Naive thymus-derived CD8-positive, alpha-beta T cell (primary cell): ENCODE measurements at regions not wholly inside any gene's neighbourhood (a gene's known extent, or its start where the extent isn't known, plus 50 kb on each side); places are given as distances from the start of the nearest gene placed in this dataset.

ENCODE experiments used
- ATAC-seq, 2 donors: fragments of 150-1000 bp; cut with Tn5 transposase in 1 of 2; sonication (Bioruptor Pico), chemical (Tn5 transposase) in 1 of 2; 1 replicate in 1 of 2; 2 replicates in 1 of 2; pipeline ENCODE4 v1.10.0; 2021; ENCODE audit warnings: mild to moderate bottlenecking in 2 of 2, moderate library complexity in 2 of 2
- POLR2A ChIA-PET: fragments of 350-600 bp; sonication (Branson Sonifier 250); formaldehyde crosslinking; loops from one replicate; lab custom pipeline; 2021; ENCODE audit warnings: antibody characterized with exemption; lab: Charles Lee
- DNase-seq, 10 donors: peaks; one replicate each; pipeline versions ENCODE4 v3.0.0 to v3.0.0-alpha.2; 2020 to 2022
- H3K27ac Mint-ChIP-seq, 10 donors: one replicate each; pipeline ENCODE4 v1.8.0; 2020 to 2022; ENCODE audit warnings: mild to moderate bottlenecking in 10 of 10, mixed read lengths in 10 of 10, moderate library complexity in 4 of 10, inconsistent platforms in 1 of 10
- H3K27me3 Mint-ChIP-seq, 5 donors: one replicate each; pipeline ENCODE4 v1.8.0; 2021 to 2022; ENCODE audit warnings: mixed read lengths in 5 of 5
- H3K36me3 Mint-ChIP-seq, 3 donors: one replicate each; pipeline ENCODE4 v1.8.0; 2020 to 2022; ENCODE audit warnings: mixed read lengths in 3 of 3, mild to moderate bottlenecking in 2 of 3, inconsistent platforms in 1 of 3
- H3K4me1 Mint-ChIP-seq, 4 donors: one replicate each; pipeline ENCODE4 v1.8.0; 2021 to 2022; ENCODE audit warnings: mixed read lengths in 4 of 4
- H3K4me3 Mint-ChIP-seq, 10 donors: one replicate each; pipeline ENCODE4 v1.8.0; 2020 to 2022; ENCODE audit warnings: mild to moderate bottlenecking in 10 of 10, mixed read lengths in 10 of 10, moderate library complexity in 6 of 10, inconsistent platforms in 1 of 10
- H3K9me3 Mint-ChIP-seq, 9 donors: one replicate each; pipeline ENCODE4 v1.8.0; 2020 to 2022; ENCODE audit warnings: mixed read lengths in 9 of 9, mild to moderate bottlenecking in 3 of 9, inconsistent platforms in 1 of 9, moderate library complexity in 1 of 9

DNA sequence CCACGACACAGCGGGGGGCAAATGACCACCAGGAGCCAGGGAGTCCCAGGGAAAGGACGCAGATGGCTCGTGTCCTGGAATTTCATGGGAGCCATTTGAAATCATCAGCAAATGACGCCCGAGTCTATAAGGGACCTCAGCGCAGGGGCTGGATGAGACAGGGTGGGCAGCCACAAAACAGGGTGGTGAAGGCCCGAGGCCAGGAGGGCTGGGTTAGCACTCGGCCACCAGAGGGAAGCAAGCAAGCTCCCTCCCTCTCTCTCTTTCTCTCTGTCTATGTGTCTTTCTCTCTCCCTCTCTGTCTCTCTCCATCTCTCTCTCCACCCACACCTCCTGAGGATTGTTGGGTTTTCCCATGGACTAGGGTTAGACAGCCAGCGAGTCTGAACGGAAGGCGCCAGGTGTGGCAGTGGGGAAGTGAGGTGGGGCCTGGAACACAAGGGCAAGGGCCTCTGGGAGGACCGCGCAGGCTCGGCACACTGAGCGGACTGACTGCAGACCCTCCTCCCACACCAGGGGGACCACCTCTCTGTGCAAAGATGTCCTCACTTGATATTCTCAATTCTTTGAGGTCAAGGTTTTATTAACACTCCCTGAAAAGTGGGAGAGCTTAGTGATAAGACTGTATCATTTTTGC is 73.8 kb upstream of the TMPRSS2 start:
- POLR2A ChIA-PET: no interaction called here
- H3K4me1 Mint-ChIP-seq: no peaks in the 10 kb centered on the region

DNA sequence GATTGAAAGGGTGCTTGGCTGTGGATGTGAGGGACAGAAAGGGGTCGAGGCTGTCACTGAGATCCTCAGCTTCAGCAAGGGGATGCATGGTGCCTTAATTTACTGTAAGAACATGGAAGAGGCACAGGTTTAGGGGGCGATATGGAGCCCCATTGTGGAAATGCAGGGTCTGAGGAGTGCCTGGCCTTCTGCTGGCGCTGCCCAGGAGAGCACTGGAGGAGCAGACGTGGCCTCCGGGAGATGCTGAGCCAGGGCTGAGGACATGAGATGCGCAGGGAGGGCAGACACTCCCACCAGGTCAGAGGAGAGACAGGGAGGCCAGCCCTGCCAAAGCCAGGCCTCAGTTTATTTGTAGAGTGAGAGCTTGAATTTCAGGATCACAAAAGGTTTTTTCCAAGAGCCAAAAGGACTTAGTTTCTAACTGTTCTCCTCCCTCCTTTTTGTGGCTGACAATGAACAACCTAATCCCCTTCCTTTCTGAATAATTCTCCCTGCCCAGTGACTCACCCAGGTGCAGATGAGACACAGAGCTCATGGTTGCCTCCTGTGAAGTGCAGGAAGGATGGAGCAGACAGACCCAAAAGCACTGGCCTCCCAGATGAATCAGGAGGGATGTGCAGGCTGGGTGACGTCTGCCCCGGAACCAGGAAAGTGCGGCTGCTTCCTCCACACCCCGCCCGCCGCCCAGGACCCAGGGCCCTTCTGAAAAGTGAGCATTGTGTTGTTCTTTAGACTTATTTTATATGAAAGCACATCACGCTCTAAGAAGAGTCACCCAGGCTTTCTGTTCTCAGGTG is 73.0 kb upstream of the TMPRSS2 start:
- Mint-ChIP-seq H3K27me3 (peaks cover 3 to 13% (median 13%) of the 10 kb centered on the region in 5 donors), H3K4me1 (no peaks in the 10 kb centered on the region), H3K27ac (no peak overlapping the region), H3K4me3 (no peak overlapping the region), H3K36me3 (peaks cover 0 to 21% (median 0%) of the 10 kb centered on the region in 3 donors), H3K9me3 (peaks cover 4 to 40% (median 22%) of the 10 kb centered on the region in 9 donors)
- ATAC-seq (no peak), DNase-seq (no peak)
- POLR2A ChIA-PET: no interaction called here

More for the DNA sequence above, 73.8 kb upstream of the TMPRSS2 start:
- no peak overlapping the region for H3K27ac Mint-ChIP-seq
- no peak overlapping the region for H3K4me3 Mint-ChIP-seq
- H3K9me3 Mint-ChIP-seq: peaks cover 2 to 33% (median 18%) of the 10 kb centered on the region in 9 donors
- peaks cover 0 to 20% (median 0%) of the 10 kb centered on the region in 3 donors for H3K36me3 Mint-ChIP-seq
- ATAC-seq (no peak), DNase-seq (no peak)
- peaks cover 3 to 13% (median 13%) of the 10 kb centered on the region in 5 donors for H3K27me3 Mint-ChIP-seq

DNA sequence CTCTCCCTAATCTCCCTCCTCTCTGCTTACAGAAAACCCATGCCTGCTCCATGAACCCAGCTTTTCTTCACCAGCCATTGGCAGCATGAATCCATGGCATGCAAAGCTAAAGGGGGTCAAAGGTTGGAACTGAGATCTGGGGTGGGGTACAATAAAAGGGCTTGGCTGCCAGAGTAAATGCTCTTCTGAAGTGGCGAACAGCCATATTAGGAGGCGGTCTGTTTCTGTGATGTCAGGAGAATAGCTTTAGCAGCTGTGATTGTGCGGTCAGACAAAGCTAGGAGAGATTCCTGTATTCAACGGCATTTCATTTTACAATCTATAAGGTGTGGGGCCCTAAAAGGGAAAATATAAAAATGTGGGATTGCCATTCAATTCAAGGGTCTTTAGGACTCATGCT is 71.7 kb upstream of the TMPRSS2 start:
- no peak for ATAC-seq
- POLR2A ChIA-PET: no interaction called here
- H3K27ac Mint-ChIP-seq: no peak overlapping the region
- no peak overlapping the region for H3K4me3 Mint-ChIP-seq
- H3K9me3 Mint-ChIP-seq: peaks cover 6 to 45% (median 26%) of the 10 kb centered on the region in 9 donors
- H3K27me3 Mint-ChIP-seq: peaks cover 5 to 16% (median 13%) of the 10 kb centered on the region in 5 donors
- no peak for DNase-seq
- H3K36me3 Mint-ChIP-seq: peaks cover 0 to 22% (median 1%) of the 10 kb centered on the region in 3 donors
- no peaks in the 10 kb centered on the region for H3K4me1 Mint-ChIP-seq

DNA sequence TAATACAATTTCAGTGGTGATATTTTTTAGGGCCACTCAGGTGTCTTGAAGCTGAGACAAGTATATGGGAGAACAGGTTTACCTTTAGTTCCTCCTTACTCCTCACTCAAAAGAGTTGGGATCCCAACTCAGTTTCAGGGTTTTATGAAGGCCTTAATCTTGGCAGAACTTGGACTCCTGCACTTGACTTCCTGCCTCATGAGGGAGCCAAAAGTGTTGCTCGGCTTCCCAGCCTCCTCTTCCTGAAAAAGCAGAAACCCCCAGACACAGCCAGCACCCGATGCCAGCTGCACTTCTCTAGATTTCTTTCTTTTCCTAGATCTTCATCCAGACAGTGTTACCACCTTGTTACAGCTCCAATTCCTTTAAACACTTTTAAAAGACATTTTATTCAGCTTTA is 70.8 kb upstream of the TMPRSS2 start:
- no peak overlapping the region for H3K27ac Mint-ChIP-seq
- no peaks in the 10 kb centered on the region for H3K4me1 Mint-ChIP-seq
- H3K4me3 Mint-ChIP-seq: no peak overlapping the region
- peaks cover 10 to 54% (median 29%) of the 10 kb centered on the region in 9 donors for H3K9me3 Mint-ChIP-seq
- H3K36me3 Mint-ChIP-seq: peaks cover 0 to 27% (median 3%) of the 10 kb centered on the region in 3 donors
- H3K27me3 Mint-ChIP-seq: peaks cover 5 to 18% (median 13%) of the 10 kb centered on the region in 5 donors
- DNase-seq: no peak
- no peak for ATAC-seq
- POLR2A ChIA-PET: no interaction called here

DNA sequence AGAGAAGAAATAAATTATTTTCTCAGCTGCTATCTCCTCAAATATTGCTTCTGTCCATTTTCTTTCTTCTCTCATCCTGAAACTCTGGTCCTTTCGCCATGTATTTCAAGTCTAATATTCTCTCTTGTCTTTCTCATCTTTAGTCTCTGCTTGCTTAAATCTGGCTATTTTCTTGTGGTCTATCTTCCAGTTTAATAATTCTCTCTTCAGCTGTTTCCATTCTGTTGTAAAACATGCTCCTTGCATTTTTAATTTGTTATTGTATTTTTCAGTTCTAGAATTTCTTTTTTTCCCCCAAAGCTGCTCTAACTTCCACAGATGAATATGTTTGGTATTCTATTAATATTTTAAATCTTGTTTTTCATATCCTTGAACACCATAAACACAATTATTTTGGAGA is 70.1 kb upstream of the TMPRSS2 start:
- Mint-ChIP-seq H3K9me3 (peaks cover 11 to 61% (median 31%) of the 10 kb centered on the region in 9 donors), H3K27me3 (peaks cover 7 to 18% (median 13%) of the 10 kb centered on the region in 5 donors), H3K4me3 (no peak overlapping the region), H3K27ac (no peak overlapping the region), H3K4me1 (no peaks in the 10 kb centered on the region), H3K36me3 (peaks cover 0 to 27% (median 3%) of the 10 kb centered on the region in 3 donors)
- DNase-seq (no peak), ATAC-seq (no peak)
- POLR2A ChIA-PET: no interaction called here

DNA sequence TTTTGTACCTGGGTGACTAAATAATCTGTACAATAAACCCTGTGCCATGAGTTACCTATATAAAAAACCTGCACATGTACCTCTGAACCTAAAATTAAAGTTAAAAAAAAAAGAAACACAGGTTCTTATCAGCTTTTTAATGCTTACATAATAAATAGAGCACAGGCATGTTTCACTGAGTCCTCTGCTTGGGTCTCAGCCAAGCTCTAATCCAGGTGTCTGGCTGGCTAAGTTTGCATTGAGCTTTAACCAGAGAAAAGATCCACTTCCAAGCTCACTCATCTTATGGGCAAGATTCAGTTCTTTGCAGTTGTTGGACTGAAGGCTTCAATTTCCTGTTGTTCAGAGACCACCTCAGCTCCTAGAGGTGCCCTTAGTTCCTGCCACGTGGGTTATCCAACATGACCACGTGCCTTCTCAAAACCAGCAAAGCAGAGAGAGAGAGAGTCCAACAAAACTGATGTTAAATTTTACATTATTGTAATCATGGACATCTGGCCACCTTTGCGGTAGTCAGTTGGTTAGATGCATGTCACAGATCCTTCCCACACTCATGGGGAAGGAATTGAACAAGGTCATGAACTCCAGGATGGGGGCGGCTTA is 68.2 kb upstream of the TMPRSS2 start:
- no peak for ATAC-seq
- peaks cover 0 to 32% (median 3%) of the 10 kb centered on the region in 3 donors for H3K36me3 Mint-ChIP-seq
- H3K27ac Mint-ChIP-seq: no peak overlapping the region
- H3K4me1 Mint-ChIP-seq: no peaks in the 10 kb centered on the region
- peak overlapping the region in 1 of 10 donors; percentile 20 for H3K4me3 Mint-ChIP-seq
- POLR2A ChIA-PET: no interaction called here
- no peak for DNase-seq
- H3K9me3 Mint-ChIP-seq: peaks cover 11 to 79% (median 38%) of the 10 kb centered on the region in 9 donors
- peaks cover 5 to 18% (median 13%) of the 10 kb centered on the region in 5 donors for H3K27me3 Mint-ChIP-seq

DNA sequence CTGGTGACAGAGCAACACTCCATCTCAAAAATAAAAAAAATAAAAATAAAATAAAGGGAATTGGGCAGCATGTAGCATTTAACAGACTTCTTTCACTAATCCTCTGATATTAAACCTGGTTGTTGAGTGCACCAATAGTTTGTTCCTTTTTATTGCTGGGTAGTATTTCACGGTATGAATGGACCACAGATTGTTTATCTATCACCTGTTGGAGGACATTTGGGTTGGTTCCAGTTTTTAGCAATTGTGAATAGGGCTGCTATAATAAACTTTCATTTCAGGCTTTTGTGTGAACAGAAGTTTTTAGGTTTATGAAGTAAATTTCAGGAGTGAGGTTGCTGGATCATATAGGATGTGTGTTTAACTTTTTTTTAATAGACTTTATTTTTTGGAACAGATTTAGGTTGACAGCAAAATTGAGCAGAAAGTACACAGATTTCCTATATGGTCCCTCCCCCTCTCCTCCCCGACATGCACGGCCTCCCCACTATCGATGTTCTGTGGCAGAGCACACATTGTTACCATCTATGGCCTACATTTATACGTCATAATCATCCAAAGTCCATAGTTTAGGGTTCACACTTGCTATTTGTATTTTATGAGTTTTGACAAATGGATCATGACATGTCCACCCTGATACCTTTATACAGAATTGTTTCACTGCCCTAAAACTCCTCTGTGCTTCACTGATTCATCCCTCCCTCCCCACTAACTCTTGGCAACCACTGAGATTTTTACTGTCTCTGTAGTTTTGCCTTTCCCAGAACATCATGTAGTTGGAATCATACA is 66.1 kb upstream of the TMPRSS2 start:
- Mint-ChIP-seq H3K4me3 (no peak overlapping the region), H3K36me3 (peaks cover 0 to 32% (median 3%) of the 10 kb centered on the region in 3 donors), H3K27ac (no peak overlapping the region), H3K9me3 (peaks cover 11 to 75% (median 37%) of the 10 kb centered on the region in 9 donors), H3K4me1 (no peaks in the 10 kb centered on the region), H3K27me3 (peaks cover 0 to 10% (median 4%) of the 10 kb centered on the region in 5 donors)
- POLR2A ChIA-PET: no interaction called here
- no peak for DNase-seq
- no peak for ATAC-seq

DNA sequence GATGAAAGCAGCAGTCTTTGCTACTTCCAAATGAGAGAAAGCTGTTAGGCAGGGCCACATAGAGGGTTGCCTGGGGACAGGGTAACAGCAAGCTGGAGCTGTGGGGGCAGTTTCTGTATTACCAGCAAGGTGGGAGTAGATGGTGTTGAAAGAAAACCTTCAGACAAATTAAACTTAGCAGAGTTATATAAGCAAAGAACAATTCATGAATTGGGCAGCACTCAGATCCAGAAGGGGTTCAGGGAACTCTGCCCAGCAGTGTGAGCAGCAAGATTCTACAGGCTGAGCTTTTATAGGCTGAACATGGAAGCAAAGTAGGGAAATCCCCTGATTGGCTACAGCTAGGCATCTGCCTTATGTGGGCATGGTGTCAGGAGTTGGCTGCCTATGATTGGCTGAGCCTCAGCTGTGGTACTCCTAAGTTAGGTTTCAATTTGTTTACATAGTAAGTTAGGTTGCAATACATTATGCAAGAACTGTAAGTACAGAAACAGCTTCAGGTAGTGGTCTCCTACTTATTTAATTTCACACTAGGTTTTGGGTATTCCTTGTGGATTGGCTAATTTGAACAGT is 64.1 kb upstream of the TMPRSS2 start:
- POLR2A ChIA-PET: no interaction called here
- DNase-seq (no peak), ATAC-seq (no peak)
- H3K27ac Mint-ChIP-seq: no peak overlapping the region
- H3K4me3 Mint-ChIP-seq: no peak overlapping the region
- peaks cover 0 to 21% (median 3%) of the 10 kb centered on the region in 3 donors for H3K36me3 Mint-ChIP-seq
- H3K9me3 Mint-ChIP-seq: peaks cover 9 to 54% (median 23%) of the 10 kb centered on the region in 9 donors
- H3K27me3 Mint-ChIP-seq: peaks cover 4 to 22% (median 12%) of the 10 kb centered on the region in 5 donors
- H3K4me1 Mint-ChIP-seq: no peaks in the 10 kb centered on the region

DNA sequence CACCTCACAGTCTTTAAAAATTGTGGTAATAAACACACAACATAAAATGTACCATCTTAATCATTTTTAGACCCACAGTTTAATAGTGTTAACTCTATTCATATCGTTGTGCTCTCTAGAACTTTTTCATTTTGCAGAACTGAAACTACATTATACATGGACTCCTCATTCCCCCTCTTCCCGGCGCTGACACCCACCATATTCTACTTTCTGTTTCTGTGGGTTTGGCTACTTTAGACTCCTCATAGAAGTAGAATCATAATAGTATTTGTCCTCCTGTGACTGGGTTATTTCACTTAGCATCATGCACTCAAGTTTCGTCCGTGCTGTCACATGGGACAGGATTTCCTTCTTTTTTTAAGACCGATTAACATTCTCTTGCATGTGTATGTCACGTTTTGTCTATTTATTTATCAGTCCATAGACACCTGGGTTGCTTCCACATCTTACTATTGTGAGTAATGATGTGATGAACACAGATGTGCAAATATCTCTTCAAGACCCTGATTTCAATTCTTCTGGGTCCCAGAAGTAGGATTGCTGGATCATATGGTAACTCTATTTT is 62.9 kb upstream of the TMPRSS2 start:
- no peaks in the 10 kb centered on the region for H3K4me1 Mint-ChIP-seq
- H3K36me3 Mint-ChIP-seq: peaks cover 0 to 16% (median 3%) of the 10 kb centered on the region in 3 donors
- peaks cover 6 to 44% (median 15%) of the 10 kb centered on the region in 9 donors for H3K9me3 Mint-ChIP-seq
- H3K27me3 Mint-ChIP-seq: peaks cover 7 to 31% (median 16%) of the 10 kb centered on the region in 5 donors
- no peak overlapping the region for H3K4me3 Mint-ChIP-seq
- no peak overlapping the region for H3K27ac Mint-ChIP-seq
- DNase-seq: no peak
- ATAC-seq: no peak
- POLR2A ChIA-PET: no interaction called here

DNA sequence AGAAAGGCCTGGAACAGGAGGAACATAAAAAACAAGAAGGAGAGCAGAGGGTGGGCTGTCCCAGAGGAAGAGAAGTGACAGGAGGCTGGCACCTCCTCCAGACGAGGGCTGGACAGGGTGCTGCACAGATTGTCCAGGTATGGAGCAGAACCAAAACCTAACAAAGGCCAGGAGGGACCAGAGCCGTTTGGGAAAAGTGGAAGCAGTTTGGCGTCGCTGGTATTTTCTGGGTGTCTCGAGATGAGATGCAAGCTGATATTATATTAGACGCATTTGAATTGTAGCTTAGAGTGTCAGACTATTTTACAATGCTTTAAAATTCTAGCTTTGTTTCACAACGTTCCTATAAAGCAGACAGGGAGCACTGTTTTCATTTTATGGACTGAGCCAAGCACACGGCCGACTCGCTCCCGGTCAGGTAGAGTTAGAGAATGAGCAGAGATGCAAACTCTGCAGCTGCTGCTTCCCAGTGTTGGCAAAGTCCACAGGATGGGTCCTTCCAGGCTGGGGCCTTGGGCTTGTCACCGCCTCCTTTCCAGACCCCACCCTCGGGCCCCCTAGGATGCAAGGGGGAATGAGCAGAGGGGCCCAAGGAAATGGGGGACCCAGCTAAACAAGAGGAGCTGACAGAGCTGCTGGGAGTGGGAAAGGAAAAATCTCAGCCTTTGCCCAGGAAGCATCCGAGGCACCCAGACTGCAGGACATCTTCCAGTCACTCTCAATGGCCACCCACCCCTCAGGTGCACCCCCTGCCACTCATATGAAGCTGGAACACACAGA is 60.8 kb upstream of the TMPRSS2 start:
- H3K36me3 Mint-ChIP-seq: peaks cover 0 to 10% (median 0%) of the 10 kb centered on the region in 3 donors
- peaks cover 3 to 7% (median 5%) of the 10 kb centered on the region in 4 donors for H3K4me1 Mint-ChIP-seq
- H3K9me3 Mint-ChIP-seq: peaks cover 0 to 31% (median 9%) of the 10 kb centered on the region in 9 donors
- POLR2A ChIA-PET: no interaction called here
- DNase-seq (no peak), ATAC-seq (no peak)
- no peak overlapping the region for H3K4me3 Mint-ChIP-seq
- H3K27ac Mint-ChIP-seq: no peak overlapping the region
- H3K27me3 Mint-ChIP-seq: peaks cover 3 to 31% (median 17%) of the 10 kb centered on the region in 5 donors

DNA sequence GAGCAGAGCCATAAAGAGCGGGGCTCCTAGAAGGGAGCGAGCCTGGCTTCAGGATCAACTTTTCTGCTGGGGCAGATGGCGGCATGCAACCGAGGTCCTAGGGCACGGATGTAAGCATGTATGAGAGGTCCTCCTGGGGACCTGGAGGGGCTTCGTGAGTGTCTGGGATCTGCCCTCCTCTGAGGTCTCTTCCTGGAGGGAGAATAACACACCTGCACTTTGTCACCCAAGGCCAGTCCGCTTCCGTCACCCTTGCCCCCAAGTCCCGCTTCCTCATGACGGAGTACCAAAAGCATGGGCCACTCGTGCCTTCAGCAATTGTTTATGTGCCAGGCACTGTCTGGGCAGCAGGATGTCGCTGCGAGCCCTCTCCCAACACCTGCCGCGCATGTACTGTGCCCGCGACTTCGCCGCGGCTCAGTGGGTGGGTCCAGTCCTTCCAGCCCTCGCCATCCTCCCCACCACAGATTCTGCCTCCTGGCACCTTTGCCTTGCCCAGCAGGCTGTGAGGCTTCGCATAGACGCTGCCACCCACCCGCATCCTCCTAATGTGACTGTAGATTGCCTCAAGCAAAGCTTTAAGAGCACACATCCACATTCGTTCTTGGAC is 60.0 kb upstream of the TMPRSS2 start:
- peaks cover 0 to 10% (median 0%) of the 10 kb centered on the region in 3 donors for H3K36me3 Mint-ChIP-seq
- DNase-seq: no peak
- no peak for ATAC-seq
- H3K27ac Mint-ChIP-seq: no peak overlapping the region
- POLR2A ChIA-PET: no interaction called here
- H3K9me3 Mint-ChIP-seq: peaks cover 0 to 28% (median 9%) of the 10 kb centered on the region in 9 donors
- no peak overlapping the region for H3K4me3 Mint-ChIP-seq
- peaks cover 3 to 37% (median 17%) of the 10 kb centered on the region in 5 donors for H3K27me3 Mint-ChIP-seq
- H3K4me1 Mint-ChIP-seq: peaks cover 3 to 7% (median 5%) of the 10 kb centered on the region in 4 donors
